ENCODE measurements at regions not wholly inside any gene's neighbourhood (a gene's known extent, or its start where the extent isn't known, plus 50 kb on each side); places are given as distances from the start of the nearest gene placed in this dataset.

DNA sequence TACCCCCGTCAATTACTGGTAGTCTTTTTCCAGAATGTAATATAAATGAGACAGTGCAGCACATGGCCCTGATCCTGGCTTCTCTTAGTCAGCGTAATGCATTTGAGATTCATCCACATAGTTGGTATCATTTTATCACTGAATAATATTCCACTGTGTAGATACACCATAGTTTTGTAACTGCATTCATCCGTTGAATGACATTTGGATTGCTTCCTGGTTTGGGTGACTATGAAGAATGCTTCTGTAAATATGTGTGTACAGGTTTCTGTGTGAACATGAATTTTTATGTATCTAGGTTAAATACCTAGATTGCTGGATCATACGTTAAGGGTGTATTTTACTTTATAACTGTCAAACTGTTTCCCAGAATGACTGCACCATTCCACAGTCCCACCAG is 62.6 kb upstream of the STMND1 start (continued):
- TF ChIP-seq, protein P1, sequence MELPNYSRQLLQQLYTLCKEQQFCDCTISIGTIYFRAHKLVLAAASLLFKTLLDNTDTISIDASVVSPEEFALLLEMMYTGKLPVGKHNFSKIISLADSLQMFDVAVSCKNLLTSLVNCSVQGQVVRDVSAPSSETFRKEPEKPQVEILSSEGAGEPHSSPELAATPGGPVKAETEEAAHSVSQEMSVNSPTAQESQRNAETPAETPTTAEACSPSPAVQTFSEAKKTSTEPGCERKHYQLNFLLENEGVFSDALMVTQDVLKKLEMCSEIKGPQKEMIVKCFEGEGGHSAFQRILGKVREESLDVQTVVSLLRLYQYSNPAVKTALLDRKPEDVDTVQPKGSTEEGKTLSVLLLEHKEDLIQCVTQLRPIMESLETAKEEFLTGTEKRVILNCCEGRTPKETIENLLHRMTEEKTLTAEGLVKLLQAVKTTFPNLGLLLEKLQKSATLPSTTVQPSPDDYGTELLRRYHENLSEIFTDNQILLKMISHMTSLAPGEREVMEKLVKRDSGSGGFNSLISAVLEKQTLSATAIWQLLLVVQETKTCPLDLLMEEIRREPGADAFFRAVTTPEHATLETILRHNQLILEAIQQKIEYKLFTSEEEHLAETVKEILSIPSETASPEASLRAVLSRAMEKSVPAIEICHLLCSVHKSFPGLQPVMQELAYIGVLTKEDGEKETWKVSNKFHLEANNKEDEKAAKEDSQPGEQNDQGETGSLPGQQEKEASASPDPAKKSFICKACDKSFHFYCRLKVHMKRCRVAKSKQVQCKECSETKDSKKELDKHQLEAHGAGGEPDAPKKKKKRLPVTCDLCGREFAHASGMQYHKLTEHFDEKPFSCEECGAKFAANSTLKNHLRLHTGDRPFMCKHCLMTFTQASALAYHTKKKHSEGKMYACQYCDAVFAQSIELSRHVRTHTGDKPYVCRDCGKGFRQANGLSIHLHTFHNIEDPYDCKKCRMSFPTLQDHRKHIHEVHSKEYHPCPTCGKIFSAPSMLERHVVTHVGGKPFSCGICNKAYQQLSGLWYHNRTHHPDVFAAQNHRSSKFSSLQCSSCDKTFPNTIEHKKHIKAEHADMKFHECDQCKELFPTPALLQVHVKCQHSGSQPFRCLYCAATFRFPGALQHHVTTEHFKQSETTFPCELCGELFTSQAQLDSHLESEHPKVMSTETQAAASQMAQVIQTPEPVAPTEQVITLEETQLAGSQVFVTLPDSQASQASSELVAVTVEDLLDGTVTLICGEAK (IDR thresholded peaks at IDR 0.05; ENCODE audit: borderline replicate concordance), result no peak
- TF ChIP-seq CHD1 (IDR thresholded peaks at IDR 0.05; ENCODE audit: low read depth, low read length), result no peak

DNA sequence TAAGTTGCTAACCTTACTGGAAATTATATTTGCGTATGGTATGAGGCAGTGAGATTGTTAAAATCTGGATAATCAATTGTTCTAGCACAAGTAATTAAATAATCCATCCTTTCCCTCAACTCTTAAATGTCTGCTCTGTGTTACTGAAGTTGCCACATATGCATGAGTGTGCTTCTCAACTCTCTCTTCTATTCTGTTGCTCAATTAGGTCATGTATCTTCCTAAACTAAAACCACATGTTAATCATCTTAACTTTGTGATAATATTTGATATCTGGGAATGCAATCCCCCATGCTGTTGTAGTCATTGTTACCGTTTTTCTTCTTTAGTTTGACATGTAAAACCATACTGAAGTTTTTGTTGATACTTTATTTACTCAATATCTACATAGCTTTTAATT is 63.5 kb upstream of the STMND1 start:
- FAIRE-seq, result no peak
- SMC1A ChIA-PET (ENCODE audit: uncharacterized antibody, unreplicated experiment), result no interaction called here
- 19% methylated on average over 2 of the region's 2 CpGs for WGBS (ENCODE audit: insufficient coverage, insufficient replicate concordance, low lambda C conversion rate, missing lambda C conversion rate)
- no peak overlapping the region for H3K9ac ChIP-seq (ENCODE audit: control insufficient read depth, insufficient read depth, low read length)
- intact Hi-C loops (cut with micrococcal nuclease; ENCODE audit: unreplicated experiment), result no loop called here
- RAD21 ChIA-PET (ENCODE audit: unreplicated experiment), result no interaction called here
- CTCF ChIA-PET, result no interaction called here
- H3K9me3 ChIP-seq (replicated peaks; ENCODE audit: control insufficient read depth, insufficient read depth, low read length), result no peaks in the 10 kb centered on the region
- TF ChIP-seq, protein P2, sequence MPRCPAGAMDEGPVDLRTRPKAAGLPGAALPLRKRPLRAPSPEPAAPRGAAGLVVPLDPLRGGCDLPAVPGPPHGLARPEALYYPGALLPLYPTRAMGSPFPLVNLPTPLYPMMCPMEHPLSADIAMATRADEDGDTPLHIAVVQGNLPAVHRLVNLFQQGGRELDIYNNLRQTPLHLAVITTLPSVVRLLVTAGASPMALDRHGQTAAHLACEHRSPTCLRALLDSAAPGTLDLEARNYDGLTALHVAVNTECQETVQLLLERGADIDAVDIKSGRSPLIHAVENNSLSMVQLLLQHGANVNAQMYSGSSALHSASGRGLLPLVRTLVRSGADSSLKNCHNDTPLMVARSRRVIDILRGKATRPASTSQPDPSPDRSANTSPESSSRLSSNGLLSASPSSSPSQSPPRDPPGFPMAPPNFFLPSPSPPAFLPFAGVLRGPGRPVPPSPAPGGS (IDR thresholded peaks at IDR 0.05; ENCODE audit: borderline replicate concordance, insufficient read depth, low read depth, low read length, poor library complexity, severe bottlenecking), result no peak
- TF ChIP-seq, protein P3, sequence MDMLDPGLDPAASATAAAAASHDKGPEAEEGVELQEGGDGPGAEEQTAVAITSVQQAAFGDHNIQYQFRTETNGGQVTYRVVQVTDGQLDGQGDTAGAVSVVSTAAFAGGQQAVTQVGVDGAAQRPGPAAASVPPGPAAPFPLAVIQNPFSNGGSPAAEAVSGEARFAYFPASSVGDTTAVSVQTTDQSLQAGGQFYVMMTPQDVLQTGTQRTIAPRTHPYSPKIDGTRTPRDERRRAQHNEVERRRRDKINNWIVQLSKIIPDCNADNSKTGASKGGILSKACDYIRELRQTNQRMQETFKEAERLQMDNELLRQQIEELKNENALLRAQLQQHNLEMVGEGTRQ (IDR thresholded peaks at IDR 0.05; ENCODE audit: borderline replicate concordance, low read depth, low read length), result no peak
- TF ChIP-seq, protein P4, sequence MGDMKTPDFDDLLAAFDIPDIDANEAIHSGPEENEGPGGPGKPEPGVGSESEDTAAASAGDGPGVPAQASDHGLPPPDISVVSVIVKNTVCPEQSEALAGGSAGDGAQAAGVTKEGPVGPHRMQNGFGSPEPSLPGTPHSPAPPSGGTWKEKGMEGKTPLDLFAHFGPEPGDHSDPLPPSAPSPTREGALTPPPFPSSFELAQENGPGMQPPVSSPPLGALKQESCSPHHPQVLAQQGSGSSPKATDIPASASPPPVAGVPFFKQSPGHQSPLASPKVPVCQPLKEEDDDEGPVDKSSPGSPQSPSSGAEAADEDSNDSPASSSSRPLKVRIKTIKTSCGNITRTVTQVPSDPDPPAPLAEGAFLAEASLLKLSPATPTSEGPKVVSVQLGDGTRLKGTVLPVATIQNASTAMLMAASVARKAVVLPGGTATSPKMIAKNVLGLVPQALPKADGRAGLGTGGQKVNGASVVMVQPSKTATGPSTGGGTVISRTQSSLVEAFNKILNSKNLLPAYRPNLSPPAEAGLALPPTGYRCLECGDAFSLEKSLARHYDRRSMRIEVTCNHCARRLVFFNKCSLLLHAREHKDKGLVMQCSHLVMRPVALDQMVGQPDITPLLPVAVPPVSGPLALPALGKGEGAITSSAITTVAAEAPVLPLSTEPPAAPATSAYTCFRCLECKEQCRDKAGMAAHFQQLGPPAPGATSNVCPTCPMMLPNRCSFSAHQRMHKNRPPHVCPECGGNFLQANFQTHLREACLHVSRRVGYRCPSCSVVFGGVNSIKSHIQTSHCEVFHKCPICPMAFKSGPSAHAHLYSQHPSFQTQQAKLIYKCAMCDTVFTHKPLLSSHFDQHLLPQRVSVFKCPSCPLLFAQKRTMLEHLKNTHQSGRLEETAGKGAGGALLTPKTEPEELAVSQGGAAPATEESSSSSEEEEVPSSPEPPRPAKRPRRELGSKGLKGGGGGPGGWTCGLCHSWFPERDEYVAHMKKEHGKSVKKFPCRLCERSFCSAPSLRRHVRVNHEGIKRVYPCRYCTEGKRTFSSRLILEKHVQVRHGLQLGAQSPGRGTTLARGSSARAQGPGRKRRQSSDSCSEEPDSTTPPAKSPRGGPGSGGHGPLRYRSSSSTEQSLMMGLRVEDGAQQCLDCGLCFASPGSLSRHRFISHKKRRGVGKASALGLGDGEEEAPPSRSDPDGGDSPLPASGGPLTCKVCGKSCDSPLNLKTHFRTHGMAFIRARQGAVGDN (IDR thresholded peaks at IDR 0.05), result no peak
- no peak for TF ChIP-seq TBL1XR1 (IDR thresholded peaks at IDR 0.05; ENCODE audit: low read depth, low read length)
- H3K36me3 ChIP-seq (ENCODE audit: control insufficient read depth in 2 of 2, insufficient read depth in 2 of 2, low read length in 1 of 2), result no peaks in the 10 kb centered on the region
- no peak overlapping the region for H2AFZ ChIP-seq (ENCODE audit: control insufficient read depth, low read depth, low read length)
- H4K20me1 ChIP-seq (ENCODE audit: control insufficient read depth, insufficient read depth), result no peaks in the 10 kb centered on the region
- BruUV-seq (replicated peaks), result no TSS peak
- no peak for DNase-seq (ENCODE audit: low read depth, low spot score)
- H3K27me3 ChIP-seq (replicated peaks in 1 of 2; ENCODE audit: control insufficient read depth in 2 of 2, insufficient read depth in 2 of 2, low read length in 1 of 2), result no peaks in the 10 kb centered on the region
- H3K4me1 ChIP-seq (ENCODE audit: control insufficient read depth, insufficient read depth, low read length), result no peaks in the 10 kb centered on the region
- H3K4me3 ChIP-seq, result no peak overlapping the region
- no peak for ATAC-seq
- POLR2A ChIA-PET, result no interaction called here
- H3K79me2 ChIP-seq (ENCODE audit: control insufficient read depth, insufficient read depth, low read length), result no peaks in the 10 kb centered on the region
- in situ Hi-C loops (cut with MboI), result no loop called here
- H3K4me2 ChIP-seq (ENCODE audit: control insufficient read depth, insufficient read depth), result no peak overlapping the region
- no peak overlapping the region for H3K27ac ChIP-seq (ENCODE audit: control insufficient read depth, insufficient read depth)
